T-cell (primary cell): ENCODE measurements at regions not wholly inside any gene's neighbourhood (a gene's known extent, or its start where the extent isn't known, plus 50 kb on each side); places are given as distances from the start of the nearest gene placed in this dataset.
"Not testable (repeated sequence)": the region's sequence is repeated elsewhere in the genome, so short reads cannot be mapped to it uniquely, and the experiment has no call there.

Source experiments
- ATAC-seq, 4 experiments: fragments of 200-7000 bp in 3 of 4; fragments of 150-1000 bp in 1 of 4; cut with Tn5 transposase; replicated peaks in 1 of 4; 1 replicate in 3 of 4; 2 replicates in 1 of 4; pipeline ENCODE4 v1.10.0; 2021; ENCODE audit warnings: moderate library complexity in 3 of 4, mild to moderate bottlenecking in 2 of 4, moderate number of reproducible peaks in 1 of 4
- CTCF ChIA-PET, 2 donors: fragments of 300-600 bp; sonication (Branson Sonifier 250); formaldehyde crosslinking; loops; one replicate each; lab custom pipeline; 2022; ENCODE audit warnings: antibody characterized with exemption in 2 of 2; lab: Charles Lee
- POLR2A ChIA-PET, 2 donors: fragments of 300-600 bp; sonication (Branson Sonifier 250); formaldehyde crosslinking; loops; one replicate each; lab custom pipeline; 2022; ENCODE audit warnings: antibody characterized with exemption in 2 of 2; lab: Charles Lee
- DNase-seq, 35 experiments: peaks; one replicate each; pipeline versions ENCODE4 v3.0.0 to v3.0.0-alpha.2; 2013 to 2023
- H3K27ac ChIP-seq: one replicate; pipeline ENCODE4 v1.5.1; 2013; ENCODE audit warnings: low read length
- H3K27me3 ChIP-seq, 2 experiments: replicated peaks in 1 of 2; 1 replicate in 1 of 2; 2 replicates in 1 of 2; pipeline versions ENCODE4 v1.6.1 to v1.7.0; 2013; ENCODE audit warnings: low read length in 1 of 2, mixed read lengths in 1 of 2; ENCODE audit not compliant: control insufficient read depth in 2 of 2, insufficient read depth in 2 of 2; ENCODE audit errors: extremely low read depth in 1 of 2
- H3K36me3 ChIP-seq, 2 donors: 1 replicate in 1 of 2; 2 replicates in 1 of 2; pipeline versions ENCODE4 v1.6.1 to v1.7.0; 2013; ENCODE audit warnings: low read length in 1 of 2; ENCODE audit not compliant: control insufficient read depth in 2 of 2, insufficient read depth in 1 of 2; ENCODE audit errors: extremely low read depth in 1 of 2
- H3K4me1 ChIP-seq, 2 experiments: 1 replicate in 1 of 2; 2 replicates in 1 of 2; pipeline versions ENCODE4 v1.6.1 to v1.7.0; 2013; ENCODE audit warnings: low read length in 2 of 2, mixed read lengths in 1 of 2; ENCODE audit not compliant: insufficient read depth in 2 of 2, control insufficient read depth in 1 of 2; ENCODE audit errors: extremely low read depth in 1 of 2
- H3K4me3 ChIP-seq, 2 donors: 1 replicate in 1 of 2; 2 replicates in 1 of 2; pipeline versions ENCODE4 v1.5.1 to v1.7.0; 2013; ENCODE audit warnings: mild to moderate bottlenecking in 2 of 2, low read length in 1 of 2, moderate library complexity in 1 of 2; ENCODE audit not compliant: control insufficient read depth in 1 of 2; ENCODE audit errors: extremely low read depth in 1 of 2
- H3K9me3 ChIP-seq: 2 replicates; pipeline ENCODE4 v1.7.0; 2013
- H3K27ac Mint-ChIP-seq, 2 donors: one replicate each; pipeline ENCODE4 v1.8.0; 2020 to 2021; ENCODE audit warnings: mild to moderate bottlenecking in 2 of 2, mixed read lengths in 2 of 2
- H3K27me3 Mint-ChIP-seq, 2 donors: one replicate each; pipeline ENCODE4 v1.8.0; 2021 to 2022; ENCODE audit warnings: mixed read lengths in 2 of 2
- H3K36me3 Mint-ChIP-seq: one replicate; pipeline ENCODE4 v1.8.0; 2021; ENCODE audit warnings: mixed read lengths
- H3K4me1 Mint-ChIP-seq, 3 donors: one replicate each; pipeline ENCODE4 v1.8.0; 2020 to 2022; ENCODE audit warnings: mixed read lengths in 3 of 3, mild to moderate bottlenecking in 1 of 3
- H3K4me3 Mint-ChIP-seq, 3 donors: one replicate each; pipeline ENCODE4 v1.8.0; 2020 to 2022; ENCODE audit warnings: mild to moderate bottlenecking in 3 of 3, mixed read lengths in 3 of 3, moderate library complexity in 3 of 3
- H3K9me3 Mint-ChIP-seq, 3 donors: one replicate each; pipeline ENCODE4 v1.8.0; 2020 to 2022; ENCODE audit warnings: mixed read lengths in 3 of 3
- WGBS: methylation state at CpG from one replicate; pipeline ENCODE4 v1.1.5; 2013; ENCODE audit warnings: missing lambda C conversion rate; ENCODE audit not compliant: insufficient coverage; 5-methylcytosine and 5-hydroxymethylcytosine counted together

DNA sequence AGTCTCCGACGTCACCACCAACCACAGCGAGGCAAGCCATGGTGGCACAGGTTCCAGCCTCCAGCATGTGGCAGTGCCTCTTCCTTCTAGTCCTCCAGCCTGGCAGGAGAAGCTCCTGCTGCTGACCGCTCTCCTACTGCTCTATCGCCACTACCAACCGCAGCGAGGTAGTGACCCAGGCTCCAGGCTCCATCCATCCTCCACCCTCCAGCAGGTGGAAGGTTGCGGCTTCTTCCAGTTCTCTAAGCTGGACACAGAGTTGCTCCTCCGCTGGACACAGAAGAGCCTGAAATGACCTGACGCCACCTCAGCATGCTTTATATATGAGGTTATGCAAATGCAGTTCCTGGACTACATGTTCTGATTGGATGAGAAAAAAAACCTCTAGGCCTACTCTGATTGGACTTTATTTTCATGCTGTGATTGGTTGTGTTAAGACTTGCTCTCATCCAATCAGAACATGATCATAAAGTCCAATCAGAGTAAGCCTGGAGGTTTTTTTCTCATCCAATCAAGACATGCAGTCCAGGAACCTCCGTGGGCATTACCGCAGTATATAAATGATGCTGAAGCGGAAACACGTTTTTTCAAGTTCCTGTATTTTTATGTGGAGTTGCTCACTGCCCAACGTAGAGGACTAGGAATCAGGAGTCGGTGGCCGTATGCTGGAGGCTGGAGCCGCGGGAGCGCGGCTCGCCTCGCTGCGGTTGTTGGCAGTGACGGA, 174.7 kb downstream of the USP22 start:
- peaks cover 10 to 13% of the 10 kb centered on the region in 2 donors for H3K27me3 Mint-ChIP-seq
- H3K4me1 Mint-ChIP-seq, H3K4me1 ChIP-seq, H3K4me3 ChIP-seq, ATAC-seq, H3K4me3 Mint-ChIP-seq, DNase-seq, H3K36me3 ChIP-seq, H3K27ac ChIP-seq, H3K36me3 Mint-ChIP-seq, H3K9me3 ChIP-seq, H3K9me3 Mint-ChIP-seq, CTCF ChIA-PET, H3K27ac Mint-ChIP-seq: not testable (repeated sequence)
- WGBS = 95% methylated on average over 18 of the region's 25 CpGs
- peaks cover 0 to 16% of the 10 kb centered on the region in 2 experiments for H3K27me3 ChIP-seq
- POLR2A ChIA-PET = interaction anchor here in 1 of 2 donors (0.6 kb wide), 1 partner anchor 16 kb away, joined by 4 read pairs; no protein-coding TSS in a partner anchor

DNA sequence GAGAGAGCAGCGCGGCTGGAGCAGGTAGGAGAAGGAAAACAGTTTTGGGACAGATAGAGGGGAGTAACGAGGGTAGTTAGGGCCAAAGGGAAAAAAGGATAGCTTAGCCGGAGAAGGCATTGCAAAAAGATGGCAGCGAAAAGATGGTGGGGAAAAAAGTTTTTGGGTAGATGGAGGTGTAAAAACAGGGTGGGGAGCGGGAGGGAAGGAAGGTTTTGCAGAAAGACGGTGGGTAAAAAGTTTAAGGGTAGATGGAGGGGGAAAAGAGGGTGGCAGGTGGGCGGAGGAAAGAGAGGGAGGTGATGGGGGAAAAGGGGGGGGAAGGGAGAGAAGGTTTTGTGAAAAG, 174.2 kb downstream of the USP22 start:
- CTCF ChIA-PET, H3K4me3 ChIP-seq, H3K9me3 Mint-ChIP-seq, H3K4me1 ChIP-seq, H3K36me3 Mint-ChIP-seq, H3K27ac Mint-ChIP-seq, ATAC-seq, H3K9me3 ChIP-seq, DNase-seq, POLR2A ChIA-PET, H3K36me3 ChIP-seq, H3K27ac ChIP-seq, H3K4me3 Mint-ChIP-seq, H3K4me1 Mint-ChIP-seq: not testable (repeated sequence)
- 88% methylated on average over 8 of the region's 8 CpGs for WGBS
- H3K27me3 ChIP-seq = peaks cover 0 to 16% of the 10 kb centered on the region in 2 experiments
- H3K27me3 Mint-ChIP-seq = peaks cover 10 to 13% of the 10 kb centered on the region in 2 donors

DNA sequence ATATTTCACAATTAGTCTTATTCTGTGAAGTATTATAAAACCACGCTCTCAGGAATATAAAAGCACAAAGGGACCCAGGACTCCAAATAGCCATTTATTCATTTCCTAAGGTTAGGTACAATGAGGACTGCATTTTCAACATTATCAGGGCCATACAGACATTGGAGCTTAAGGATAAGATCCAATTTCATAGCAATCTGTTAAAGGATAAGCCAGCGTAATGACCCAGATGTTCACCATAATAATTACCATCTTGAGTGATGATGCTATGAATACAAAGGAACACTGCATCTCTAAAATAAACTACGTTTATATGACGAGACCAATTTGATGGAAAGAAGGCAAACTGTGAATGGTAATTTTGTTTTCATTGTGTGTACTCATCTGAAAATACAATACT, 169.6 kb downstream of the USP22 start:
- ATAC-seq, H3K4me3 Mint-ChIP-seq, POLR2A ChIA-PET, H3K36me3 ChIP-seq, DNase-seq, H3K27me3 ChIP-seq, CTCF ChIA-PET, H3K27ac Mint-ChIP-seq, H3K4me1 Mint-ChIP-seq, H3K4me3 ChIP-seq, H3K9me3 Mint-ChIP-seq, H3K9me3 ChIP-seq, H3K27ac ChIP-seq, H3K4me1 ChIP-seq, H3K36me3 Mint-ChIP-seq: not testable (repeated sequence)
- WGBS = no CpG with 5 or more reads among the region's 4 CpGs
- H3K27me3 Mint-ChIP-seq = peaks cover 0 to 13% of the 10 kb centered on the region in 2 donors

DNA sequence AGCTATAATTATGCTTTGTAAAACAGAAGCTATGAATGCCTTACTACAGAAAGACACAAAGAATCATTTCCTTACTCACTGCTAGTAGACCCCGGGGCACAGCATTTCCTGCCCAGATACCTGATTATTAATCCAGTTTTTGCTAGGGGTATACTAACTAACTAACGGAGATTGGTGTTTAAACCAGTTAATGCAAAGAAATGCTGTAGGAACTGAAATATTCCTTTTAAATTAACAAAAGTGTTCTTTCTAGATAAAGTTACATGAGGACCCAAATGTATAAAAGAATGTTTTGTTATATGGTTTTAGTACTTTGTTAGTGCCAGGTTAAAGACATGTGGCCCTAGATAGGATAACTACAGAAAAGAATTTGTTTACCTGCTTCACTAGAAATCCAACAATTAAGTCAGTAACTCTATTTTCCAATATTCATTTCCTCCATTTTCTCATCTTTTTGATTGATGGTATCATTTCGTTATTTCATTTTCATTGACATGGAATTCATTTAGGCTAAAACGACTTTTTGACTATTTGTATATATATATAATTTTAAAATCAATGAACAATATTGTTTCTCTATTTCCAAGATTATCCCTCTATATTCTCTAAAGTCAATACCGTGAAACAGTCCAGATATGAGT, 169.0 kb downstream of the USP22 start:
- H3K4me1 Mint-ChIP-seq, H3K4me3 Mint-ChIP-seq, H3K27me3 ChIP-seq, H3K36me3 ChIP-seq, H3K4me3 ChIP-seq, H3K27ac ChIP-seq, H3K4me1 ChIP-seq, H3K9me3 Mint-ChIP-seq, H3K27ac Mint-ChIP-seq, POLR2A ChIA-PET, CTCF ChIA-PET, DNase-seq, H3K36me3 Mint-ChIP-seq, H3K9me3 ChIP-seq, ATAC-seq: not testable (repeated sequence)
- no CpG with 5 or more reads among the region's 5 CpGs for WGBS
- H3K27me3 Mint-ChIP-seq = peaks cover 0 to 15% of the 10 kb centered on the region in 2 donors

DNA sequence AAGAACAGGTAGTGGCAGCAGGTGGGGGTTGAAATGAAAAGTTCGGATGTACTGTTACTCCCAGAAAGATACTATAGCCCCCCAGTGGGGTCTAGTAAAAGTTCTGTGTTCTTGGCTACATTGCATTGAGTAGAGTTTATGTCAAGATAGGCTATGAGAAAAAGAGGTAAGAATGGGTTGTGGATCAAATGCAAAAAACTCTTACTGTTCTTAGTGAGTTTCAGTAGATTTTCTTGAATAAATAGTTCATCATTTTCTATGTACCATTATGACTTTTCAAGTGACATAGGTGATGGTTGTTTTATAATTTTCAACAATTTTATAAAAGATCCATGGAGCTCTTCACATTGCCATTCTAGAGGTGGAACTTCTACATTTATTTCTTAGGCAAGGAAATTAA, 165.4 kb downstream of the USP22 start:
- WGBS = no CpG with 5 or more reads among the region's 1 CpG
- H3K4me1 Mint-ChIP-seq, H3K9me3 Mint-ChIP-seq, H3K4me3 ChIP-seq, H3K4me3 Mint-ChIP-seq, CTCF ChIA-PET, ATAC-seq, H3K36me3 Mint-ChIP-seq, H3K36me3 ChIP-seq, POLR2A ChIA-PET, H3K27me3 ChIP-seq, H3K27ac Mint-ChIP-seq, H3K27ac ChIP-seq, H3K9me3 ChIP-seq, H3K4me1 ChIP-seq, DNase-seq: not testable (repeated sequence)
- peaks cover 10 to 29% of the 10 kb centered on the region in 2 donors for H3K27me3 Mint-ChIP-seq

DNA sequence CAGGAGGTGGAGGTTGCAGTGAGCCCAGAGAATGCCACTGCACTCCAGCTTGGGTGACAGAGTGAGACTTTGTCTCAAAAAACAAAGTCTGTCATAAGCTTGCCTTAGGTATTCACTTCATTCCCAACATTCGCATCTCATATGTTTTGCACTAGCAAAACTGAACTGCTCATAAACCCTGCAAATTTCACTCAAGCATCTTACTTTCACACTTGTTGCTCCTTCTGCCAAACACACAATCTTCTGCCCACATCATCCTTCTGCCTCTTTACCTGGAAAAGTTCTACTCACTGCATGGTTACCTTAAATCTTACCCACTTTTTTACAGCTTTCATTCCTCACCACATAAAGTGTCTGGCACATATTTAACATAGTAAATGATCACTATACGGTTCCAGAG, 152.5 kb downstream of the USP22 start:
- DNase-seq = no peak
- no peak for ATAC-seq

More for the DNA sequence above, 152.5 kb downstream of the USP22 start:
- Mint-ChIP-seq H3K27ac (no peak overlapping the region), H3K27me3 (peaks cover 10 to 13% of the 10 kb centered on the region in 2 donors), H3K9me3 (no peaks in the 10 kb centered on the region), H3K4me3 (no peak overlapping the region), H3K4me1 (no peaks in the 10 kb centered on the region), H3K36me3 (no peaks in the 10 kb centered on the region)
- ChIA-PET CTCF (no interaction called here), POLR2A (no interaction called here)
- no peak overlapping the region for H3K27ac ChIP-seq
- peaks cover 0 to under 1% of the 10 kb centered on the region in 2 experiments for H3K27me3 ChIP-seq
- no peaks in the 10 kb centered on the region for H3K4me1 ChIP-seq
- H3K4me3 ChIP-seq = no peak overlapping the region
- H3K36me3 ChIP-seq = no peaks in the 10 kb centered on the region
- H3K9me3 ChIP-seq = no peaks in the 10 kb centered on the region
- 100% methylated on average over 1 of the region's 2 CpGs for WGBS
